ENCODE measurements at regions not wholly inside any gene's neighbourhood (a gene's known extent, or its start where the extent isn't known, plus 50 kb on each side); places are given as distances from the start of the nearest gene placed in this dataset.
A peak's percentile ranks its signal among the peaks of the same experiment; 100 is the strongest.

GRCh38 chr2:187003611-187004010, 154.6 kb upstream of the ZSWIM2 start:
- Histone ChIP-seq H3T11ph (ENCODE audit: low read length) (no peak overlapping the region), H2BK20ac (ENCODE audit: low read depth, low read length, poor library complexity, severe bottlenecking) (no peak overlapping the region), H2AFZ (ENCODE audit: low read length) (peak overlapping the region; percentile 14), H3K14ac (ENCODE audit: insufficient read depth, low read length) (no peak overlapping the region), H3K23me2 (ENCODE audit: insufficient read length, low read depth, low read length, poor library complexity, severe bottlenecking) (no peaks in the 10 kb centered on the region), H3K18ac (ENCODE audit: insufficient read length, low read depth, low read length) (no peak overlapping the region), H3K4ac (ENCODE audit: low read depth, low read length) (no peak overlapping the region), H4K5ac (ENCODE audit: insufficient read length, low read depth, low read length) (no peak overlapping the region), H3K4me2 (ENCODE audit: insufficient read depth, insufficient read length, low read length) (no peak overlapping the region), H2BK12ac (ENCODE audit: insufficient read length, low read depth, low read length) (no peak overlapping the region), H3K9ac (ENCODE audit: extremely low read depth, insufficient read length, low read length) (no peak overlapping the region), H4K8ac (replicated peaks; ENCODE audit: insufficient read length, low read depth, low read length) (no peak overlapping the region), H3K27me3 (ENCODE audit: insufficient read depth, low read length) (no peaks in the 10 kb centered on the region), H2BK15ac (ENCODE audit: low read depth, low read length) (no peak overlapping the region), H3K23ac (ENCODE audit: insufficient read length, low read depth, low read length) (no peak overlapping the region), H2BK5ac (ENCODE audit: insufficient read length, low read length) (no peak overlapping the region), H4K20me1 (ENCODE audit: control insufficient read depth, insufficient read depth, insufficient read length) (no peaks in the 10 kb centered on the region), H3K79me2 (ENCODE audit: insufficient read depth, low read length) (no peaks in the 10 kb centered on the region), H2AK5ac (ENCODE audit: insufficient read length, low read length) (no peak overlapping the region), H3K56ac (ENCODE audit: insufficient read length, low read depth, low read length) (no peak overlapping the region), H3K4me1 (ENCODE audit: insufficient read depth, low read length) (no peaks in the 10 kb centered on the region), H4K91ac (ENCODE audit: insufficient read length, low read depth, low read length) (no peak overlapping the region), H3K79me1 (ENCODE audit: insufficient read depth, low read depth, low read length, poor library complexity, severe bottlenecking) (no peaks in the 10 kb centered on the region), H3K27ac (ENCODE audit: insufficient read length, low read depth, low read length) (no peak overlapping the region), H3K9me3 (ENCODE audit: control insufficient read depth, low read depth, low read length) (no peaks in the 10 kb centered on the region), H2BK120ac (ENCODE audit: low read depth, low read length, poor library complexity, severe bottlenecking) (no peak overlapping the region)
- TF ChIP-seq CTCF (conservative IDR thresholded peaks at IDR 0.05): no peak
- DNase-seq: no peak
- WGBS (ENCODE audit: extremely low coverage, insufficient read length, low lambda C conversion rate): no CpG with 5 or more reads among the region's 1 CpG
- H3K36me3 Mint-ChIP-seq (ENCODE audit: insufficient read depth in 1 of 3, low read depth in 3 of 3): peaks cover 0 to 1% (median 0%) of the 10 kb centered on the region in 3 experiments; a peak in 1 of 7 replicates
- H3K27ac Mint-ChIP-seq: no peak overlapping the region
- no peaks in the 10 kb centered on the region; a peak in 2 of 5 replicates for H3K9me3 Mint-ChIP-seq
- H3K27me3 Mint-ChIP-seq (ENCODE audit: low read depth): no peaks in the 10 kb centered on the region
- H3K4me1 Mint-ChIP-seq: no peaks in the 10 kb centered on the region
- no peak overlapping the region for H3K4me3 Mint-ChIP-seq
